ENCODE measurements at regions not wholly inside any gene's neighbourhood (a gene's known extent, or its start where the extent isn't known, plus 50 kb on each side); places are given as distances from the start of the nearest gene placed in this dataset.

GRCh38 chr7:106566672-106567071 is 94.3 kb downstream of the CCDC71L start:
- DNase-seq, result no peak
- Histone ChIP-seq H3K27me3 (no peaks in the 10 kb centered on the region), H3K4me3 (no peak overlapping the region), H3K9me3 (no peaks in the 10 kb centered on the region), H3K27ac (no peak overlapping the region), H3K36me3 (no peaks in the 10 kb centered on the region), H3K4me1 (peaks cover 0 to 4% (median 0%) of the 10 kb centered on the region in 4 donors)
- WGBS, 2 donors (ENCODE audit: low coverage in 1 of 2), result 75 to 79% methylated on average over 2 of the region's 2 CpGs
- intact Hi-C loops (cut with DNase I; ENCODE audit: low total_unique reads) (no loop called here), in situ Hi-C loops (cut with MboI; ENCODE audit: low pct_ligation_motif_present in 1 of 4, low pct_unique_long_range_greater_than_20kb in 1 of 4, low sequenced_read_pairs in 3 of 4) (no loop called here)
- TF ChIP-seq POLR2A (IDR thresholded peaks at IDR 0.05) (no peak), EP300 (IDR thresholded peaks at IDR 0.05; ENCODE audit: low read depth) (no peak), CTCF (IDR thresholded peaks at IDR 0.05) (no peak), POLR2AphosphoS5 (IDR thresholded peaks at IDR 0.05) (no peak)

- no peak for TF ChIP-seq EP300 (IDR thresholded peaks at IDR 0.05; ENCODE audit: low read depth)
- no peak for TF ChIP-seq POLR2A (IDR thresholded peaks at IDR 0.05)
- TF ChIP-seq CTCF (IDR thresholded peaks at IDR 0.05), result no peak
- TF ChIP-seq POLR2AphosphoS5 (IDR thresholded peaks at IDR 0.05), result no peak
- no peaks in the 10 kb centered on the region for H3K9me3 ChIP-seq
- H3K4me3 ChIP-seq, result no peak overlapping the region
- intact Hi-C loops (cut with DNase I; ENCODE audit: low total_unique reads), result no loop called here
- in situ Hi-C loops (cut with MboI; ENCODE audit: low pct_ligation_motif_present in 1 of 4, low pct_unique_long_range_greater_than_20kb in 1 of 4, low sequenced_read_pairs in 3 of 4), result no loop called here
- 73 to 78% methylated on average over 4 to 6 of the region's 6 CpGs for WGBS, 2 donors (ENCODE audit: low coverage in 1 of 2)
- no peak for DNase-seq
- H3K27me3 ChIP-seq, result no peaks in the 10 kb centered on the region
- peaks cover 0 to 4% (median 0%) of the 10 kb centered on the region in 4 donors for H3K4me1 ChIP-seq
- no peaks in the 10 kb centered on the region for H3K36me3 ChIP-seq
- H3K27ac ChIP-seq, result no peak overlapping the region
Measured at GRCh38 chr7:106566196-106566595, 94.8 kb downstream of the CCDC71L start.

GRCh38 chr7:106565428-106565827 is 95.5 kb downstream of the CCDC71L start:
- Histone ChIP-seq H3K4me1 (peaks cover 0 to 4% (median 0%) of the 10 kb centered on the region in 4 donors), H3K9me3 (no peaks in the 10 kb centered on the region), H3K27ac (no peak overlapping the region), H3K27me3 (no peaks in the 10 kb centered on the region), H3K4me3 (no peak overlapping the region), H3K36me3 (no peaks in the 10 kb centered on the region)
- TF ChIP-seq CTCF (IDR thresholded peaks at IDR 0.05) (no peak), EP300 (IDR thresholded peaks at IDR 0.05; ENCODE audit: low read depth) (no peak)
- intact Hi-C loops (cut with DNase I; ENCODE audit: low total_unique reads), result no loop called here
- in situ Hi-C loops (cut with MboI; ENCODE audit: low pct_ligation_motif_present in 1 of 4, low pct_unique_long_range_greater_than_20kb in 1 of 4, low sequenced_read_pairs in 3 of 4), result no loop called here
- WGBS, 2 donors (ENCODE audit: low coverage in 1 of 2), result 88 to 100% methylated on average over 1 of the region's 1 CpG
- no peak for DNase-seq

- intact Hi-C loops (cut with DNase I; ENCODE audit: low total_unique reads), result no loop called here
- TF ChIP-seq EP300 (IDR thresholded peaks at IDR 0.05; ENCODE audit: low read depth) (no peak), CTCF (IDR thresholded peaks at IDR 0.05) (no peak), POLR2A (IDR thresholded peaks at IDR 0.05) (no peak), POLR2AphosphoS5 (IDR thresholded peaks at IDR 0.05) (no peak)
- no peak overlapping the region for H3K4me3 ChIP-seq
- WGBS, 2 donors (ENCODE audit: low coverage in 1 of 2), result 65 to 100% methylated on average over 1 to 3 of the region's 3 CpGs
- H3K36me3 ChIP-seq, result no peaks in the 10 kb centered on the region
- no peak overlapping the region for H3K27ac ChIP-seq
- H3K9me3 ChIP-seq, result no peaks in the 10 kb centered on the region
- no peaks in the 10 kb centered on the region for H3K27me3 ChIP-seq
- peaks cover 0 to 3% (median 0%) of the 10 kb centered on the region in 4 donors for H3K4me1 ChIP-seq
- in situ Hi-C loops (cut with MboI; ENCODE audit: low pct_ligation_motif_present in 1 of 4, low pct_unique_long_range_greater_than_20kb in 1 of 4, low sequenced_read_pairs in 3 of 4), result no loop called here
- DNase-seq, result no peak
Measured at GRCh38 chr7:106563466-106564150, 97.3 kb downstream of the CCDC71L start.
